PC-9 (cell line): ENCODE measurements at regions not wholly inside any gene's neighbourhood (a gene's known extent, or its start where the extent isn't known, plus 50 kb on each side); places are given as distances from the start of the nearest gene placed in this dataset.

Experiments
- BruUV-seq: library from RNA; stranded (reverse); fragments of 400-500 nt; replicated peaks from 2 replicates; lab custom pipeline; 2021; lab: Mats Ljungman, UMichigan
- CTCF ChIA-PET: fragments of 300-600 bp; sonication (Branson Sonifier 250); formaldehyde crosslinking; loops from one replicate; lab custom pipeline; 2022; ENCODE audit warnings: antibody characterized with exemption; lab: Charles Lee
- POLR2A ChIA-PET: fragments of 300-600 bp; sonication (Branson Sonifier 250); formaldehyde crosslinking; loops from one replicate; lab custom pipeline; 2022; ENCODE audit warnings: antibody characterized with exemption; ENCODE audit not compliant: unreplicated experiment; lab: Charles Lee
- DNase-seq, 2 experiments: peaks; one replicate each; pipeline versions ENCODE4 v3.0.0 to v3.0.0-alpha.2; 2015 to 2022; ENCODE audit warnings: mixed read lengths in 1 of 2
- H2AFZ ChIP-seq: fragments of 200-600 bp; sonication (generic); 2 replicates; pipeline ENCODE4 v1.8.1; 2017; ENCODE audit warnings: antibody characterized with exemption
- H3F3A ChIP-seq: fragments of 200-600 bp; sonication (generic); 2 replicates; pipeline ENCODE4 v1.8.1; 2017; ENCODE audit warnings: antibody characterized with exemption, mild to moderate bottlenecking, low read depth; ENCODE audit not compliant: insufficient read depth
- H3K27ac ChIP-seq: fragments of 200-600 bp; sonication (generic); 2 replicates; pipeline ENCODE4 v1.6.1; 2016; ENCODE audit warnings: mixed run types
- H3K27me3 ChIP-seq: fragments of 200-600 bp; sonication (generic); 2 replicates; pipeline ENCODE4 v1.6.1; 2016; ENCODE audit warnings: low read depth, mixed run types; ENCODE audit not compliant: insufficient read depth
- H3K36me3 ChIP-seq: fragments of 200-600 bp; sonication (generic); 2 replicates; pipeline ENCODE4 v1.6.1; 2016; ENCODE audit warnings: low read depth, mixed run types
- H3K4me1 ChIP-seq: fragments of 200-600 bp; sonication (generic); replicated peaks from 2 replicates; pipeline ENCODE4 v1.6.1; 2016; ENCODE audit warnings: mixed run types; ENCODE audit not compliant: insufficient read depth
- H3K4me2 ChIP-seq: fragments of 200-600 bp; sonication (generic); 2 replicates; pipeline ENCODE4 v1.6.1; 2017; ENCODE audit warnings: mixed run types
- H3K4me3 ChIP-seq: fragments of 200-600 bp; sonication (generic); 2 replicates; pipeline ENCODE4 v1.6.1; 2016; ENCODE audit warnings: mixed run types
- H3K79me2 ChIP-seq: fragments of 200-600 bp; sonication (generic); 2 replicates; pipeline ENCODE4 v1.6.1; 2017; ENCODE audit warnings: low read depth, mixed run types
- H3K9me2 ChIP-seq: fragments of 200-600 bp; sonication (generic); 2 replicates; pipeline ENCODE4 v1.8.1; 2017; ENCODE audit warnings: mild to moderate bottlenecking; ENCODE audit not compliant: insufficient read depth
- H3K9me3 ChIP-seq: fragments of 200-600 bp; sonication (generic); 2 replicates; pipeline ENCODE4 v1.8.1; 2016; ENCODE audit warnings: low read depth; ENCODE audit not compliant: insufficient read depth
- H4K20me1 ChIP-seq: fragments of 200-600 bp; sonication (generic); 2 replicates; pipeline ENCODE4 v1.8.1; 2017; ENCODE audit not compliant: insufficient read depth
- CTCF ChIP-seq: fragments of 200-600 bp; sonication (generic); conservative IDR thresholded peaks from 2 replicates; pipeline ENCODE4 v1.6.1; 2017; ENCODE audit warnings: mixed run types, antibody characterized with exemption, mild to moderate bottlenecking, moderate library complexity
- EZH2 ChIP-seq: fragments of 200-600 bp; sonication (generic); IDR thresholded peaks from 2 replicates; pipeline ENCODE4 v1.8.0; 2017; ENCODE audit warnings: antibody characterized with exemption, low read depth
- intact Hi-C: fragments of 100-400 bp; cut with micrococcal nuclease; formaldehyde crosslinking; loops from one replicate; pipeline ENCODE4 v1.10.0; 2022; ENCODE audit not compliant: unreplicated experiment

- no peak for DNase-seq
- no TSS peak for BruUV-seq
- no peaks in the 10 kb centered on the region for H3K27me3 ChIP-seq
- CTCF ChIA-PET: no interaction called here
- POLR2A ChIA-PET: no interaction called here
- no peaks in the 10 kb centered on the region for H3K9me3 ChIP-seq
- no peaks in the 10 kb centered on the region for H3K36me3 ChIP-seq
- intact Hi-C loops: no loop called here
- H2AFZ ChIP-seq: no peak overlapping the region
- H3K4me2 ChIP-seq: no peak overlapping the region
- H4K20me1 ChIP-seq: no peaks in the 10 kb centered on the region
- H3K9me2 ChIP-seq: no peaks in the 10 kb centered on the region
- H3F3A ChIP-seq: no peaks in the 10 kb centered on the region
- H3K4me3 ChIP-seq: no peak overlapping the region
- no peak overlapping the region for H3K27ac ChIP-seq
- no peaks in the 10 kb centered on the region for H3K79me2 ChIP-seq
- TF ChIP-seq CTCF: no peak
- TF ChIP-seq EZH2: no peak
- H3K4me1 ChIP-seq: no peaks in the 10 kb centered on the region
These were observed 625.7 kb downstream of the SMARCA1 start for GRCh38 chrX:128897621-128898020.

- Histone ChIP-seq H3K4me2 (no peak overlapping the region), H3K4me1 (no peaks in the 10 kb centered on the region), H3K9me2 (no peaks in the 10 kb centered on the region), H3K9me3 (no peaks in the 10 kb centered on the region), H4K20me1 (no peaks in the 10 kb centered on the region), H3F3A (no peaks in the 10 kb centered on the region), H3K27me3 (no peaks in the 10 kb centered on the region), H2AFZ (no peak overlapping the region), H3K36me3 (no peaks in the 10 kb centered on the region), H3K27ac (no peak overlapping the region), H3K79me2 (no peaks in the 10 kb centered on the region), H3K4me3 (no peak overlapping the region)
- ChIA-PET POLR2A (no interaction called here), CTCF (no interaction called here)
- TF ChIP-seq EZH2 (no peak), CTCF (no peak)
- intact Hi-C loops: no loop called here
- DNase-seq: no peak
- no TSS peak for BruUV-seq
These were observed 631.7 kb downstream of the SMARCA1 start for GRCh38 chrX:128891554-128891953.

GRCh38 chrX:128884430-128884829 is 638.9 kb downstream of the SMARCA1 start:
- Histone ChIP-seq H3F3A (no peaks in the 10 kb centered on the region), H4K20me1 (no peaks in the 10 kb centered on the region), H3K9me2 (no peaks in the 10 kb centered on the region), H3K9me3 (no peaks in the 10 kb centered on the region), H3K36me3 (no peaks in the 10 kb centered on the region), H3K4me1 (no peaks in the 10 kb centered on the region), H3K27me3 (no peaks in the 10 kb centered on the region), H3K27ac (no peak overlapping the region), H3K79me2 (no peaks in the 10 kb centered on the region), H3K4me3 (no peak overlapping the region), H2AFZ (no peak overlapping the region), H3K4me2 (no peak overlapping the region)
- no peak for DNase-seq
- ChIA-PET POLR2A (no interaction called here), CTCF (no interaction called here)
- intact Hi-C loops: no loop called here
- BruUV-seq: no TSS peak
- TF ChIP-seq CTCF (no peak), EZH2 (no peak)
